ENCODE measurements at regions not wholly inside any gene's neighbourhood (a gene's known extent, or its start where the extent isn't known, plus 50 kb on each side); places are given as distances from the start of the nearest gene placed in this dataset.

DNA sequence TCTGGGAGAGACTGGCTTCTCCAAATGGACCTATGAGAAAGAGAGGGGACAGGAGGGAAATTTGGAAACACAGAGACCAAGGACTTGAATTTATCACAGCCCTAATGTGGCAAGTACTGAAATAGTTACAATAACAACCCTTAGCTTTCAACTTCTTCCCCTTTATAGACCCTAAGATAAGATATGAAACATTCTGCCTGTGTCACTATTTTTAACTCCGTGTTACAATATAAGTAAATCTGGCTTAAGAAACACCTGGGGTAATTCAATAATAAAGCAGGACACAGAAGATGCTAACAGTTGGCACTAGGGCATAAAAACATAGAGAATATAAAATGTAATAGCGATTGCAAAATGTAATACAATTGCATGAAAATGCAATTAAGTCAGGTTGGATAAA lies 216.4 kb downstream of the NOVA1 start:
- TF ChIP-seq, protein P1, sequence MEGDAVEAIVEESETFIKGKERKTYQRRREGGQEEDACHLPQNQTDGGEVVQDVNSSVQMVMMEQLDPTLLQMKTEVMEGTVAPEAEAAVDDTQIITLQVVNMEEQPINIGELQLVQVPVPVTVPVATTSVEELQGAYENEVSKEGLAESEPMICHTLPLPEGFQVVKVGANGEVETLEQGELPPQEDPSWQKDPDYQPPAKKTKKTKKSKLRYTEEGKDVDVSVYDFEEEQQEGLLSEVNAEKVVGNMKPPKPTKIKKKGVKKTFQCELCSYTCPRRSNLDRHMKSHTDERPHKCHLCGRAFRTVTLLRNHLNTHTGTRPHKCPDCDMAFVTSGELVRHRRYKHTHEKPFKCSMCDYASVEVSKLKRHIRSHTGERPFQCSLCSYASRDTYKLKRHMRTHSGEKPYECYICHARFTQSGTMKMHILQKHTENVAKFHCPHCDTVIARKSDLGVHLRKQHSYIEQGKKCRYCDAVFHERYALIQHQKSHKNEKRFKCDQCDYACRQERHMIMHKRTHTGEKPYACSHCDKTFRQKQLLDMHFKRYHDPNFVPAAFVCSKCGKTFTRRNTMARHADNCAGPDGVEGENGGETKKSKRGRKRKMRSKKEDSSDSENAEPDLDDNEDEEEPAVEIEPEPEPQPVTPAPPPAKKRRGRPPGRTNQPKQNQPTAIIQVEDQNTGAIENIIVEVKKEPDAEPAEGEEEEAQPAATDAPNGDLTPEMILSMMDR (IDR thresholded peaks at IDR 0.05 in 8 of 11, conservative IDR thresholded peaks at IDR 0.05 in 3 of 11), result no peak
- TF ChIP-seq POLR2A (IDR thresholded peaks at IDR 0.05), result no peak
